ENCODE measurements at regions not wholly inside any gene's neighbourhood (a gene's known extent, or its start where the extent isn't known, plus 50 kb on each side); places are given as distances from the start of the nearest gene placed in this dataset.

GRCh38 chr1:116308276-116308675, 64.8 kb upstream of the ATP1A1 start:
- Histone ChIP-seq H2AK5ac (ENCODE audit: low read length, severe bottlenecking) (no peak overlapping the region), H3K18ac (ENCODE audit: low read depth in 1 of 2, low read length in 2 of 2) (no peak overlapping the region), H3K23ac (ENCODE audit: low read length in 2 of 2) (no peak overlapping the region), H4K91ac (ENCODE audit: low read length) (no peak overlapping the region), H3K4ac (ENCODE audit: low read depth in 1 of 2, low read length in 2 of 2) (no peak overlapping the region), H2BK15ac (ENCODE audit: low read depth, poor library complexity, severe bottlenecking) (no peak overlapping the region), H2BK5ac (ENCODE audit: low read depth, low read length, poor library complexity, severe bottlenecking) (no peak overlapping the region), H2AFZ (ENCODE audit: low read depth, low read length) (no peak overlapping the region), H3K4me3 (ENCODE audit: insufficient read depth in 1 of 2, low read depth in 1 of 2, low read length in 2 of 2) (no peak overlapping the region), H3K27ac (ENCODE audit: low read length, poor library complexity, severe bottlenecking) (no peak overlapping the region), H3K36me3 (ENCODE audit: control insufficient read depth in 1 of 2, insufficient read depth in 2 of 2, low read depth in 1 of 2, low read length in 2 of 2) (no peaks in the 10 kb centered on the region), H3K4me1 (ENCODE audit: control insufficient read depth, insufficient read depth, low read depth, low read length) (no peaks in the 10 kb centered on the region), H3K27me3 (ENCODE audit: control insufficient read depth in 1 of 2, insufficient read depth in 1 of 2, low read length in 2 of 2) (no peaks in the 10 kb centered on the region), H3K14ac (ENCODE audit: low read length in 2 of 2) (no peak overlapping the region), H3K79me1 (replicated peaks; ENCODE audit: low read length, poor library complexity, severe bottlenecking) (no peaks in the 10 kb centered on the region), H2BK12ac (ENCODE audit: low read length in 2 of 2) (no peak overlapping the region), H2BK120ac (ENCODE audit: low read depth, low read length) (no peak overlapping the region), H3K9ac (ENCODE audit: low read length) (no peak overlapping the region), H4K8ac (ENCODE audit: low read length) (no peak overlapping the region), H3K4me2 (ENCODE audit: low read length, poor library complexity, severe bottlenecking) (no peak overlapping the region), H3K9me3 (ENCODE audit: control insufficient read depth, low read length) (peaks cover 7% of the 10 kb centered on the region)
- no peak for DNase-seq

DNA sequence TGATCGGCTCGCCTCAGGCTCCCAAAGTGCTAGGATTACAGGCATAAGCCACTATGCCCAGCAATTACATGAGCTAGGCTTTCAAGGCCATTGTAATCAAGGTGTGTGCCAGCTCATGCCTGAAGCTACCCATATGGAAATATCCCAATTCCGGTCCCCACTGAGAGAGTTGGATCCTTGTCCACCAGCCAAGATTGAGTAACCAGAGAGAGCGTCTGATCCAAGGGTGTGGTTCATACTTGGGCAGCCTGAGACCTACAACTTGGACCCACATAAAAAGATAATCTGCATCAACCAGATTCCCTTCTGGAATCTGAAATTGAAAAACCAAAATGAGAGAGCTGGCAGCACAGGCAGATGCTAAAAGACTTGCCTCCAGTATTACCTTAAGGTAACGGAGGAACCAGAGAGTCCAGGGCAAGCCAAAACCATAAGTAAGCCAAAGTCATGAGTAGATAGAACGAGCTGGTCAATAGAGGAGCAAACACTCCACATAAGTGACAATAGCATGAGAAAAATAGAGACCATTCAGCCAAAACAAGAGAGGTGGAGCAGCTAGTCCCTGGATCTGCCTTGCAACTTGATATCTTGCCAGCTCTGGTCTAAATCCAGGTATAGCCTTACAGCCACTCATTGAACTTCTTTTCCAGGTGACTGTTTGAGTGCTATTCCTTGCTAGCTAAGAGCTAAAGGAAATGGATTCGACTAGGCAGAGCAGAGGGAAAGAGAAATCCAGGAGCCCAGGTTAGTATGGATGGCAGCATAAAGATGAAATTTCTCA, 63.8 kb upstream of the ATP1A1 start:
- Histone ChIP-seq H3K9me3 (ENCODE audit: control insufficient read depth, low read length) (peaks cover 4% of the 10 kb centered on the region), H3K27ac (ENCODE audit: low read length, poor library complexity, severe bottlenecking) (no peak overlapping the region), H4K8ac (ENCODE audit: low read length) (no peak overlapping the region), H3K4me2 (ENCODE audit: low read length, poor library complexity, severe bottlenecking) (no peak overlapping the region), H2BK5ac (ENCODE audit: low read depth, low read length, poor library complexity, severe bottlenecking) (no peak overlapping the region), H2BK15ac (ENCODE audit: low read depth, poor library complexity, severe bottlenecking) (no peak overlapping the region), H3K14ac (ENCODE audit: low read length in 2 of 2) (no peak overlapping the region), H4K91ac (ENCODE audit: low read length) (no peak overlapping the region), H3K9ac (ENCODE audit: low read length) (no peak overlapping the region), H3K4me3 (ENCODE audit: insufficient read depth in 1 of 2, low read depth in 1 of 2, low read length in 2 of 2) (no peak overlapping the region), H2AFZ (ENCODE audit: low read depth, low read length) (no peak overlapping the region), H3K36me3 (ENCODE audit: control insufficient read depth in 1 of 2, insufficient read depth in 2 of 2, low read depth in 1 of 2, low read length in 2 of 2) (no peaks in the 10 kb centered on the region), H3K79me1 (replicated peaks; ENCODE audit: low read length, poor library complexity, severe bottlenecking) (no peaks in the 10 kb centered on the region), H3K23ac (ENCODE audit: low read length in 2 of 2) (no peak overlapping the region), H2BK12ac (ENCODE audit: low read length in 2 of 2) (no peak overlapping the region), H3K18ac (ENCODE audit: low read depth in 1 of 2, low read length in 2 of 2) (no peak overlapping the region), H2BK120ac (ENCODE audit: low read depth, low read length) (no peak overlapping the region), H2AK5ac (ENCODE audit: low read length, severe bottlenecking) (no peak overlapping the region), H3K27me3 (ENCODE audit: control insufficient read depth in 1 of 2, insufficient read depth in 1 of 2, low read length in 2 of 2) (no peaks in the 10 kb centered on the region), H3K4me1 (ENCODE audit: control insufficient read depth, insufficient read depth, low read depth, low read length) (no peaks in the 10 kb centered on the region), H3K4ac (ENCODE audit: low read depth in 1 of 2, low read length in 2 of 2) (no peak overlapping the region)
- WGBS, result 80% methylated on average over 7 of the region's 7 CpGs
- DNase-seq, result no peak

GRCh38 chr1:116310180-116310579, 62.9 kb upstream of the ATP1A1 start:
- H3K18ac ChIP-seq (ENCODE audit: low read depth in 1 of 2, low read length in 2 of 2), result no peak overlapping the region
- H3K9me3 ChIP-seq (ENCODE audit: control insufficient read depth, low read length), result no peaks in the 10 kb centered on the region
- no peak overlapping the region for H3K27ac ChIP-seq (ENCODE audit: low read length, poor library complexity, severe bottlenecking)
- no peak overlapping the region for H2AK5ac ChIP-seq (ENCODE audit: low read length, severe bottlenecking)
- WGBS, result 75% methylated on average over 4 of the region's 4 CpGs
- no peak overlapping the region for H2BK12ac ChIP-seq (ENCODE audit: low read length in 2 of 2)
- no peak overlapping the region for H4K91ac ChIP-seq (ENCODE audit: low read length)
- H3K4ac ChIP-seq (ENCODE audit: low read depth in 1 of 2, low read length in 2 of 2), result no peak overlapping the region
- H2BK15ac ChIP-seq (ENCODE audit: low read depth, poor library complexity, severe bottlenecking), result no peak overlapping the region
- H3K27me3 ChIP-seq (ENCODE audit: control insufficient read depth in 1 of 2, insufficient read depth in 1 of 2, low read length in 2 of 2), result no peaks in the 10 kb centered on the region
- no peak overlapping the region for H3K9ac ChIP-seq (ENCODE audit: low read length)
- no peak overlapping the region for H3K23ac ChIP-seq (ENCODE audit: low read length in 2 of 2)
- H3K36me3 ChIP-seq (ENCODE audit: control insufficient read depth in 1 of 2, insufficient read depth in 2 of 2, low read depth in 1 of 2, low read length in 2 of 2), result no peaks in the 10 kb centered on the region
- no peak overlapping the region for H2BK5ac ChIP-seq (ENCODE audit: low read depth, low read length, poor library complexity, severe bottlenecking)
- no peaks in the 10 kb centered on the region for H3K79me1 ChIP-seq (replicated peaks; ENCODE audit: low read length, poor library complexity, severe bottlenecking)
- no peaks in the 10 kb centered on the region for H3K4me1 ChIP-seq (ENCODE audit: control insufficient read depth, insufficient read depth, low read depth, low read length)
- H2BK120ac ChIP-seq (ENCODE audit: low read depth, low read length), result no peak overlapping the region
- no peak overlapping the region for H2AFZ ChIP-seq (ENCODE audit: low read depth, low read length)
- H4K8ac ChIP-seq (ENCODE audit: low read length), result no peak overlapping the region
- no peak for DNase-seq
- H3K4me3 ChIP-seq (ENCODE audit: insufficient read depth in 1 of 2, low read depth in 1 of 2, low read length in 2 of 2), result no peak overlapping the region
- H3K4me2 ChIP-seq (ENCODE audit: low read length, poor library complexity, severe bottlenecking), result no peak overlapping the region
- no peak overlapping the region for H3K14ac ChIP-seq (ENCODE audit: low read length in 2 of 2)

DNA sequence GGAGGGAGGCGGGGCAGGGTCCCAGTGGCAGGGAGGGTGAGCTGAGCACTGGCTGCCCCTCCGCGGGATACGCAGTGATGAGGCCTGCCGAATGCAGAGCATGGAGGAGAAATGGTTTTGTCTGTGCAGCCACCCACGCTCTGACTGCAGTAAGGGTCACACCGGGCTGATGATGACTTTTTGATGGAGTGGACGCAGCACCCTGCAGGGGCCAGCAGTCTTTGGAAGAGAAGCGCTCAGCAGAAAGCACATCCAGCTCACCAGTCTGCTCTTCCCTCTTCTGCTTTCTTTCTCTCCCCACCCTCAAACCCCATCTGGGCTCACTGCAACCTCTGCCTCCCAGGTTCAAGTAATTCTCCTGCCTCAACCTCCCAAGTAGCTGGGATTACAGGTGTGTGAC, 61.9 kb upstream of the ATP1A1 start:
- no peak overlapping the region for H2BK12ac ChIP-seq (ENCODE audit: low read length in 2 of 2)
- H2AK5ac ChIP-seq (ENCODE audit: low read length, severe bottlenecking), result no peak overlapping the region
- H4K91ac ChIP-seq (ENCODE audit: low read length), result peak overlapping the region; percentile 20
- H3K79me1 ChIP-seq (replicated peaks; ENCODE audit: low read length, poor library complexity, severe bottlenecking), result no peaks in the 10 kb centered on the region
- H2BK15ac ChIP-seq (ENCODE audit: low read depth, poor library complexity, severe bottlenecking), result no peak overlapping the region
- H3K4me3 ChIP-seq (ENCODE audit: insufficient read depth in 1 of 2, low read depth in 1 of 2, low read length in 2 of 2), result no peak overlapping the region
- no peaks in the 10 kb centered on the region for H3K9me3 ChIP-seq (ENCODE audit: control insufficient read depth, low read length)
- no peak overlapping the region for H3K9ac ChIP-seq (ENCODE audit: low read length)
- no peak overlapping the region for H3K27ac ChIP-seq (ENCODE audit: low read length, poor library complexity, severe bottlenecking)
- no peak overlapping the region for H3K14ac ChIP-seq (ENCODE audit: low read length in 2 of 2)
- no peak overlapping the region for H2AFZ ChIP-seq (ENCODE audit: low read depth, low read length)
- H3K27me3 ChIP-seq (ENCODE audit: control insufficient read depth in 1 of 2, insufficient read depth in 1 of 2, low read length in 2 of 2), result no peaks in the 10 kb centered on the region
- H3K23ac ChIP-seq (ENCODE audit: low read length in 2 of 2), result no peak overlapping the region
- no peak overlapping the region for H2BK120ac ChIP-seq (ENCODE audit: low read depth, low read length)
- no peaks in the 10 kb centered on the region for H3K4me1 ChIP-seq (ENCODE audit: control insufficient read depth, insufficient read depth, low read depth, low read length)
- no peak overlapping the region for H2BK5ac ChIP-seq (ENCODE audit: low read depth, low read length, poor library complexity, severe bottlenecking)
- no peak overlapping the region for H3K4me2 ChIP-seq (ENCODE audit: low read length, poor library complexity, severe bottlenecking)
- 79% methylated on average over 9 of the region's 9 CpGs for WGBS
- no peak overlapping the region for H3K18ac ChIP-seq (ENCODE audit: low read depth in 1 of 2, low read length in 2 of 2)
- no peak overlapping the region for H4K8ac ChIP-seq (ENCODE audit: low read length)
- no peak overlapping the region for H3K4ac ChIP-seq (ENCODE audit: low read depth in 1 of 2, low read length in 2 of 2)
- no peaks in the 10 kb centered on the region for H3K36me3 ChIP-seq (ENCODE audit: control insufficient read depth in 1 of 2, insufficient read depth in 2 of 2, low read depth in 1 of 2, low read length in 2 of 2)
- no peak for DNase-seq

Data from mesenchymal stem cell (in vitro differentiated cells and primary cell).